Caki2 (cell line): ENCODE measurements at regions not wholly inside any gene's neighbourhood (a gene's known extent, or its start where the extent isn't known, plus 50 kb on each side); places are given as distances from the start of the nearest gene placed in this dataset.

Source experiments
- DNase-seq: peaks from one replicate; pipeline ENCODE4 v3.0.0-alpha.2; 2015; ENCODE audit warnings: low read depth
- in situ Hi-C: cut with HindIII; loops from 2 replicates; pipeline ENCODE4 v1.10.0; 2016; ENCODE audit warnings: low sequenced_read_pairs, low pct_unique_long_range_greater_than_20kb, mixed read lengths

DNA sequence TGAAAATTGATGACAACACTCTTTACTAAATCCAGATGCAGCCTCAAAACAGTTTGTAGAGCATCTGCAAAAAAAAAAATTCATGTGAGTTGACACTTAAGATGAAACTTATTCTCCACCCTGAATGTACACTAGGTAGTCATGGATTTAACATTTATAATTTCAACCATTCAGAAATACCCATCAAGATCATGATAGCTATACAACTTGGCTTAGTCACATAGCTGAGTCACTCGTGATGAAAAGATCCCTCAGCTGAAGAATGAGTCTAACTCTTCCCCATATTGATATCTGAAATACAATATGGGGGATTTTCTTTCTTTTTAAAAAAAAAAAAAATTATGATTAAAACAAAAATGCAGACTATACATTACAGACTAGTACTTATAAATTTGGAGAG lies 104.8 kb upstream of the PLEKHG7 start:
- no peak for DNase-seq
- in situ Hi-C loops: no loop called here

DNA sequence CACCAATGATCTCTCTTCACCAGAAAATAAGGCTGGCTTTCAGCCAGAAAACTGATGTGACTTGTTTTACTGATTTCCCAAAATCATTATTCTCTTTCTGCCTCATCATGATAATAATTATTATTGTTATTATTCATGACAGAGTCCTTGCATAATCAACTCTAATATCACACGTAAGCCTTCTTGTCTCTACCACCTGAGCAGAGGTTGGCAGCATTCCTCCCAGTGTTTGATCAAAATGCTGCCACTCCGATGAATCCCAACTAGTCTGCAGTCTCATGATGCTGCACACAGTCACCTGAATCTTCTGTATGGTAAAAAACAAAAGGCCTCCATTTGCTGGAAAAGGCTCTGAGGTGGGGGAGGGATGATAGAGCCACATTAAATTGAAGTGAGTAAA lies 105.7 kb upstream of the PLEKHG7 start:
- in situ Hi-C loops: no loop called here
- DNase-seq: no peak

DNA sequence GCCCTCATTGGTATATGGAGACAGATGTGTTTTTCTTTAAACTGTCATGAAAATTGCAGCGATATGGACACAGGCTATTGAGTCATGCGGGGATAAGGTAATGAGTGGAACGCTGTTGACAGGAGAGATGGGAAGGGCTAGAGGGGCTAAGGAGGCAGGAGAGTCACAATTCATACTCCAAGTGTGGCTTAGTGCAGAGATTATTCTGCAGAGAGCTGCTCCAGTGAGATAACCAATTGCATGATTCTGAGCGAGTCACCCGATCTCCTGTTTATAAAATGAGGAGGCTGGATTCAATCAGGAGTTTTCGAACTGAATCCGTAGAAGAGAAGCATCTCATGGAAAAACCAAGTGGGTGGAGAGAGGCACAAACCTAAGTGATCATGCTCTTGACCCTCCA lies 106.4 kb upstream of the PLEKHG7 start:
- in situ Hi-C loops: no loop called here

DNA sequence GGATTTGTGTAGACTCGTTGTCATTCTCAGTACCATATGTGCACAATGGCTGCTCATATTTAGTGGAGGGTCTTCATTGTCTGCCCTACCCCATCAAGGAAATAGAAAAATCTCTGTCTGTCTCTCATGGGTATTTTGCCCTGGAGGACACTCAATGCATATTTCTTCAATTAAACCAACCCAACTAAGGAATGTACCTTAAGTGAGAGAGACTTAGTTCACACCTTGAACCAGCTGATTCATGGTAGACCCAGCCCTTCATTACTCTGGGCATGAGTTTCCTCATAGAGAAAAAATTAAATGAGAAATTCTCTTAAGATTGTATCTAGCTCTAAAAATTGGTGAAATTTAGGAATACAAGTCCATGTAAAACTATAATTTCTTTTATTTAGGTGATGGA lies 107.1 kb upstream of the PLEKHG7 start:
- DNase-seq: no peak
- in situ Hi-C loops: no loop called here

More for the DNA sequence above, 106.4 kb upstream of the PLEKHG7 start:
- peak; percentile 24 for DNase-seq

- peak; percentile 75 for DNase-seq
- in situ Hi-C loops: no loop called here
Measured at GRCh38 chr12:92593734-92594402, 108.9 kb upstream of the PLEKHG7 start.

GRCh38 chr12:92585115-92585727 lies 117.6 kb upstream of the PLEKHG7 start:
- in situ Hi-C loops: no loop called here
- no peak for DNase-seq

GRCh38 chr12:92583910-92584309 lies 118.9 kb upstream of the PLEKHG7 start:
- in situ Hi-C loops: no loop called here
- no peak for DNase-seq

- no peak for DNase-seq
Measured at GRCh38 chr12:92582893-92583292, 119.9 kb upstream of the PLEKHG7 start.

GRCh38 chr12:92582475-92582874 lies 120.3 kb upstream of the PLEKHG7 start:
- in situ Hi-C loops: no loop called here

More at GRCh38 chr12:92582893-92583292, 119.9 kb upstream of the PLEKHG7 start:
- in situ Hi-C loops: no loop called here

GRCh38 chr12:92581604-92582003 lies 121.2 kb upstream of the PLEKHG7 start:
- no peak for DNase-seq
- in situ Hi-C loops: no loop called here

More at GRCh38 chr12:92582475-92582874, 120.3 kb upstream of the PLEKHG7 start:
- DNase-seq: no peak

DNA sequence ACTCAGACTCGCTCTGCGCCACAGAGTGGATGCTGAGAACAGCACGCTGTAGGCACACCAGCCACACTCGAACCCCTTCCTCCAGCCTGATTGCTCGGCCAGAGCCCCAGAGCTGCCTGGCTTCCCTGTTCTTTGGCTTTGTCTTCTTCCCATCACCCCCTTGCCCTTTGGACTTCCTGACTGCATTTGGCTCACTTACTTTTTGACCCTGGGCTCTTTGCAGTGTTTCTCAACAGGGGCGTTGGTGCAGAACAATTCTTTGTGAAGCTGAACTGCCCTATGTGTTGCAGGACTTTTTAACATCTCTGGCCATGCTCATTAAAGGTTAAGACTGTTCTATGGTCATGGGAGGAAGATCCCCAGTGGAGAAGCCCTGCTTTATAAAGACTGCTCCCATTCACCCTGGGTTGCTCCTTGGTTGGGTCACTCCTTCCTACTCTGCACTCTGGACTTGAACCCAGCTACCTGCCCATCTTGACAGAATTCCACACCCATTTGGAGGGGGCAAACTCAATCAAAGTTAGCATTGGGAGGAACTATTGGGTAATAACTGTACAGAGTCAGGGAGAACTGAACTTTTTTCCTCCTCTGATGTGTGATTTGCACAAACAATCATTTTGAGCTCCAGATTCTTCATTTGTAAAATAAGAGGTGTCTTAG lies 127.7 kb upstream of the PLEKHG7 start:
- DNase-seq: peak; percentile 12
- in situ Hi-C loops: no loop called here

- in situ Hi-C loops: no loop called here
- DNase-seq: peak; percentile 32
Measured at GRCh38 chr12:92574051-92574783, 128.6 kb upstream of the PLEKHG7 start.

GRCh38 chr12:92573104-92573503 lies 129.7 kb upstream of the PLEKHG7 start:
- in situ Hi-C loops: no loop called here
- DNase-seq: no peak

DNA sequence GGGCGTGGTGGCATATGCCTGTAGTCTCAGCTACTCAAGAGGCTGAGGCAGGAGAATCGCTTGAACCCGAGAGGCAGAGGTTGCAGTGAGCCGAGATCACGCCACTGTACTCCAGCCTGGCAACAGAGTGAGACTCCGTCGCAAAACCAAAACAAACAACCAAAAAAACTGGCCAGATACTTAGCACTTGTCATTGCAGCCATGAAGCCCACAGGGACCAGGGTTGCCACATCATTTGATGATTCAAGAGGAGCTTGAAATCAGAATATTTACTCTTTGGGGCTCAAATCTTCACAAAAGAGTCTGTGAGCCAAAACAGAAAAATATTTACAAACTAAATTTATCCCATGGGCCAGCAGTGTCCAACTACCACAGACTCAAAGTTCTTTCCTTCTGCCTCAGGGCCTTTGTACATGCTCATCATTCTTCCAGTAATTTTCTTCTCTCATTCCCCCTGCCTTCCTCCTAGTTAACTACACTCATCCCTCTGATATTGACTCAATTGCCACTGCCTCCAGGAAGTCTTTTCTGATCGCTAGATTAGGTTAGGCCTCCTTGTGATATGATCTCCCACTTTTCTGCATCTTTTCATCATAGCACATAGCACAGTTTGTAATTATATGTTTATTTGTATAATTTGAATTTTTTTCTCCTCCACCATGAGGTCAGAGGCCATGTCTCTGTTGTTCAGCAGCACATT lies 130.8 kb upstream of the PLEKHG7 start:
- in situ Hi-C loops: no loop called here
- no peak for DNase-seq

DNA sequence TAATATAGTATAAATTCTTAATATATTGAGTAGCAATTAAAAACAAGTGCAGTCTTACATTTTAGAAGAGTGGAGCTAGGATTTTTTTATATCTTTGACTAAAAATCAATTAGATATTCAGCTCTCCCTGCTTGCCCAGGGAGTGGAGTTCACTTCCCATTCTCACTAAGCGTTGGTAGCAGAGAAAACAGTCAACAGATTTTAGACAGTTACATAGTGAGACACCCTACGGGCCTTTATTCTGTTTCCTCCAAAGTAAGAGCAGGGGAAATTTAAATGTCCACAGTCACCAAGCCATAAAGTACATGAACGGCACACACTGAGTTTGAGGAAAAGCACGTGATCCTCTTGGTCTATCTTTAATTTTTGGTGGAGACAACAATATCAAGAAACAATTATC lies 131.6 kb upstream of the PLEKHG7 start:
- DNase-seq: no peak
- in situ Hi-C loops: no loop called here

GRCh38 chr12:92570056-92570753 lies 132.6 kb upstream of the PLEKHG7 start:
- in situ Hi-C loops: no loop called here
- peak; percentile 79 for DNase-seq

- no peak for DNase-seq
- in situ Hi-C loops: no loop called here
Measured at GRCh38 chr12:92568691-92569090, 134.1 kb upstream of the PLEKHG7 start.
